ENCODE measurements at regions not wholly inside any gene's neighbourhood (a gene's known extent, or its start where the extent isn't known, plus 50 kb on each side); places are given as distances from the start of the nearest gene placed in this dataset.
"Not testable (repeated sequence)": the region's sequence is repeated elsewhere in the genome, so short reads cannot be mapped to it uniquely, and the experiment has no call there.

DNA sequence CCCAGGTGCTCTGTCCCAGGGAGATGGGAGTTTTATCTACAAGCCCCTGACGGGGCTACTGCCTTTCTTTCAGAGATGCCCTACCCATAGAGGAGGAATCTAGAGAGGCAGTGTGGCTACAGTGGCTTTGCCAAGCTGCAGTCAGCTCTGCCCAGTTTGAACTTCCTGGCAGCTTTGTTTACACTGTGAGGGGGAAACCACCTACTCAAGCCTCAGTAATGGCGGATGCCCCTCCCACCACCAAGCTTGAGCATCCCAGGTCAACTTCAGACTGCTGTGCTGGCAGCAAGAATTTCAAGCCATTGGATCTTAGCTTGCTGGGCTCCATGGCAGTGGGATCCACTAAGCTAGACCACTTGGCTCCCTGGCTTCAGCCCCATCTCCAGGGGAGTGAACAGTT lies 53.1 kb upstream of the TMEM252 start:
- H2AFZ ChIP-seq (ENCODE audit: low read depth, low read length); H3K4me1 ChIP-seq (ENCODE audit: insufficient read depth, low read length); H3K9me3 ChIP-seq (ENCODE audit: low read length); H3K4me3 ChIP-seq (ENCODE audit: low read length); H3K36me3 ChIP-seq (ENCODE audit: insufficient read depth, low read length); H3K27me3 ChIP-seq (ENCODE audit: insufficient read depth, low read length): not testable (repeated sequence)

DNA sequence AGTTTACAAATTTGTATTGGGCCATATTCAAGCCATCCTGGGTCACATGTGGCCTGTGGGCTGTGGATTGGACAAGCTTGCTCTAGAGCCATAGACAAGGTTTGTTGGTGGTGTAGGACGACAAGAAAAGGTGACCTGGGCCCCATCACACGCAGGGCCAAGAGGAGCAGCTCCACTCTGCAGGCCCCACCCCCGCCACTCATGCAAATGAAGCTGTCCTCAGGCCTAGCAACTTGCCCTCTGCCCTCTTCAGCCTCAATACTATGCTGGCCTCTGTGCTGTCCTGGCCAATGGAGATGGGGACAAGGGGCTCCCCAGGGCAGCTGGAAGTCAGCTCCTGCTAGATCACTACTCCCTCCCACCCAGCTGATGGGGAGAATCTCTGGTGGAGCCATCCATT lies 55.2 kb upstream of the TMEM252 start:
- H3K36me3 ChIP-seq (ENCODE audit: insufficient read depth, low read length) = no peaks in the 10 kb centered on the region
- H3K9me3 ChIP-seq (ENCODE audit: low read length) = no peaks in the 10 kb centered on the region
- no peak overlapping the region for H2AFZ ChIP-seq (ENCODE audit: low read depth, low read length)
- H3K4me1 ChIP-seq (ENCODE audit: insufficient read depth, low read length) = no peaks in the 10 kb centered on the region
- H3K27me3 ChIP-seq (ENCODE audit: insufficient read depth, low read length) = no peaks in the 10 kb centered on the region
- no peak overlapping the region for H3K4me3 ChIP-seq (ENCODE audit: low read length)

DNA sequence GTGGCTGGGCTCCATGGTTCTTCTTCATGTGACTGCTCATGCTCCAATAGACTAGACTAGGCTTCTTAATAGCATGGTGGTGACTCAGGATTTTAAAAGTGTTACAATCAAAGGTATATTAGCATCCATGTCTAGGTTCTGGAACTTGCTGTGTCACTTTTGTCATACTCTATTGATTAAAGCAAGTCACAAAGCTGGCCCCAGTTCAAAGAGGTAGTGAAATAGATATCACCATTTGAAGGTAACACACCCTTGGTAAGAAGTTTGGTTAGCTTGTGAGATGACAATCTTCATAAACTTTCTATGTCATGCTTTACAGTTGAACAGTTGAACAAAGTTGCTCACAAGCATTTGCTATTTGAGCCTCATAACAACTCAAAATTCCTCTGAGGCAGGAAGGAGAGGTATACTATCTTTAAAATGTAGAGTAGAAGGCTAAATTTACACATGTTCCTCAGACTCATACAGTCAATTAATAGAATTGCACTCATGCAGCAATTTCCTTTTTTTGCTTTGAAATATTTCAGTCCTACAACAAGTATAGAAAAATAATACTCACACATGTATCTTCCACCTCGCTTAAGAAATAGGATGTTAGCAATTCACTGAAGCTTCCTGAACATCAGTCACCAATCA lies 56.8 kb upstream of the TMEM252 start:
- Histone ChIP-seq H2AFZ (ENCODE audit: low read depth, low read length) (no peak overlapping the region), H3K4me3 (ENCODE audit: low read length) (no peak overlapping the region), H3K36me3 (ENCODE audit: insufficient read depth, low read length) (no peaks in the 10 kb centered on the region), H3K4me1 (ENCODE audit: insufficient read depth, low read length) (no peaks in the 10 kb centered on the region), H3K9me3 (ENCODE audit: low read length) (no peaks in the 10 kb centered on the region), H3K27me3 (ENCODE audit: insufficient read depth, low read length) (no peaks in the 10 kb centered on the region)

DNA sequence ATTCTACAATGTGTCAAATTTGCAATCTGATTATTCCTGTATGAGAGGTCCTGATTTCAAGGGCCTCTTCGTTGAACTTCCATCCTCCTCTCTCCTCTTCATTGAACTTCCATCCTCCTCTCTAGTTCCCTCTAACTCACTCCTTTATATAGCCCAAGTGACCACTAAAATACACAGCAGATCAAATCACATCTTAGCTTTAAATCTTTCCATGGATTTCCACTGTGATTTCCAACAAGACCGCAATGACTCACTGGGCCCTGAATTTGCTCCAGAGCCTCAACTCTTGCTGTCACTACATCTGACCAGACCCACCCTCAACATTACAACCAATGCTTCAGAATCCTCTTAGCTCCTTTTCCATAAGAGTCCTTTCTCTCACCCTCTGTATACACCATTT lies 59.1 kb upstream of the TMEM252 start:
- Histone ChIP-seq H3K27me3 (ENCODE audit: insufficient read depth, low read length) (no peaks in the 10 kb centered on the region), H3K36me3 (ENCODE audit: insufficient read depth, low read length) (no peaks in the 10 kb centered on the region), H3K4me3 (ENCODE audit: low read length) (no peak overlapping the region), H2AFZ (ENCODE audit: low read depth, low read length) (no peak overlapping the region), H3K9me3 (ENCODE audit: low read length) (no peaks in the 10 kb centered on the region), H3K4me1 (ENCODE audit: insufficient read depth, low read length) (no peaks in the 10 kb centered on the region)

DNA sequence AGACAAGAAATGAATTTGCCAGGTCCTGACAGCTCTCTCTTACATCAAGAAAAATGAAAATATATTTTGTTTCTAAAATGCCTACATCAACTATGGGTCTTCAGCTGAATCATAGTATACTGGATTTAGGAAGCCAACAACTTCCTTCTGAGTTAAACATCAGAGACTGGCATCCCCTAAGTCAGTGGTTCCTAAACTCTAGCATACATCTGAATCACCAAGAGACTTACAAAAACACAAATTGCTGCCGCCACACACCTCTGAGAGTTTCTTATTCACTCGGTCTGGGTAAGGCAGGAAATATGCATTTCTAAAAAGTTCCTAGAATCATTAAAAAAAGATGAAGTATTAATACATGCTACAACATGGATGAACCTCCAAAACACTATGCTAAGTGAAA lies 60.4 kb upstream of the TMEM252 start:
- Histone ChIP-seq H3K9me3 (ENCODE audit: low read length) (no peaks in the 10 kb centered on the region), H3K36me3 (ENCODE audit: insufficient read depth, low read length) (no peaks in the 10 kb centered on the region), H3K4me1 (ENCODE audit: insufficient read depth, low read length) (no peaks in the 10 kb centered on the region), H3K27me3 (ENCODE audit: insufficient read depth, low read length) (no peaks in the 10 kb centered on the region), H2AFZ (ENCODE audit: low read depth, low read length) (no peak overlapping the region), H3K4me3 (ENCODE audit: low read length) (no peak overlapping the region)

DNA sequence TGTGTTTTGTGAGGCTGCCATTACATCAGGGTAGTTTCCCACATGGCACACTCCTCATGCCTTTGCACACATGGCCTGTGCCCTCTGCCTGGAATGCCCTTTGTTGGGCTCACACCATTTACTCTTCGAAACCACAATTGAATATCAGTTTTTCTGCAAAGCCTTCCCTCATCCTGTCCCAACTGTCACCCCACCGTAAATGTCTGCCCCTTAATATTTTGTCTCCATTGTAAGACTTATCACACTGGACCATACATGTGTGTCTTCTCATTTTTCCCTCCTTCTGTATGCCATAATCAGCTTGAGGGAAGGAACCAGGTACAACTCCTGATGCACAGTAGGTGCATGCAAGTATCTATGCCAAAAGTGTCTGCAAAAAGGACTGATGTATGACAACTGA lies 62.7 kb upstream of the TMEM252 start:
- no peaks in the 10 kb centered on the region for H3K36me3 ChIP-seq (ENCODE audit: insufficient read depth, low read length)
- H3K27me3 ChIP-seq (ENCODE audit: insufficient read depth, low read length) = no peaks in the 10 kb centered on the region
- no peak overlapping the region for H3K4me3 ChIP-seq (ENCODE audit: low read length)
- H2AFZ ChIP-seq (ENCODE audit: low read depth, low read length) = no peak overlapping the region
- no peaks in the 10 kb centered on the region for H3K9me3 ChIP-seq (ENCODE audit: low read length)
- no peaks in the 10 kb centered on the region for H3K4me1 ChIP-seq (ENCODE audit: insufficient read depth, low read length)

DNA sequence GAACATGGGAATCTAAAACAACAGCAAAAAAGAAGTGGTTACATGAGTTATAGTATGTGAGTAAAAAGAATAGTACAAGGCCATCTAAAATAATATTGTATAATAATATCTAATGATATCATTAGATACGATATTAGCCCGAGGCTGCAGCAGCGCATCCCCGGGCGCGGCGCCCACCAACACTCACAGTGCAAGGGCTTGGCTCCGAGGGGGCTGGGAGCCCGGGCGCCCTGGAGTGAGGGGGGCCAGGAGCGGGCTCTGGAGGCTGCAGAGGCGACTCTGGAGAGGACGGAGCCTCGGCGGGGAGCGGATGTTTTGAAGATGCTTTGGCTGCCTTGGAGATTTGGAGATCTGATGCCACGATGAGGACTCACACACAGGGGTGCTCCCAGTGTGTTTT lies 68.1 kb upstream of the TMEM252 start:
- no peak overlapping the region for H3K4me3 ChIP-seq (ENCODE audit: low read length)
- H3K36me3 ChIP-seq (ENCODE audit: insufficient read depth, low read length) = no peaks in the 10 kb centered on the region
- no peaks in the 10 kb centered on the region for H3K4me1 ChIP-seq (ENCODE audit: insufficient read depth, low read length)
- H3K27me3 ChIP-seq (ENCODE audit: insufficient read depth, low read length) = no peaks in the 10 kb centered on the region
- no peak overlapping the region for H2AFZ ChIP-seq (ENCODE audit: low read depth, low read length)
- H3K9me3 ChIP-seq (ENCODE audit: low read length) = no peaks in the 10 kb centered on the region

DNA sequence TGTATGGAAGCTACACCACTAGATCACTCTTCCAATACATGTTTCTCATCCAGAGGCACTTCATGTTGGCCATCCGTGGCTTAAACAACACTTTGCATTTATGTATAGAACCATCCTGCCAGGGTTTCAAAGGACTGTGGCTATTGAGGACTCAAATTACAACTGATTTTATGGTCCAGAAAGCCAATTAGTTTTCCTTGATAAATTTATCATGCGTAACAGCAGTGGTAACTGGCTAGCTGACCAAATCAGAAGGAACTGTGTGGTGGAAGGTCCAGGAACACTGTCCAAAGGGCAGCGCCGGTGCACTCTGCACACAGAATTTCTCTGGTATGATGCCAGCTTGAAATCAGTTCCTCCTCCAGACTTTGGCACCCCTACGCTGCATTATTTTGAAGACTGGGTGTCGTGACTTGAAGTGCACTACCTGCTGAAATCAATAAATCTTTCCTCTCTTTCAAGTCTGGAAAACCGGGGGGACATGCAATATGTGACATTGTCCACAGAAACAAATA lies 69.3 kb upstream of the TMEM252 start:
- no peaks in the 10 kb centered on the region for H3K9me3 ChIP-seq (ENCODE audit: low read length)

DNA sequence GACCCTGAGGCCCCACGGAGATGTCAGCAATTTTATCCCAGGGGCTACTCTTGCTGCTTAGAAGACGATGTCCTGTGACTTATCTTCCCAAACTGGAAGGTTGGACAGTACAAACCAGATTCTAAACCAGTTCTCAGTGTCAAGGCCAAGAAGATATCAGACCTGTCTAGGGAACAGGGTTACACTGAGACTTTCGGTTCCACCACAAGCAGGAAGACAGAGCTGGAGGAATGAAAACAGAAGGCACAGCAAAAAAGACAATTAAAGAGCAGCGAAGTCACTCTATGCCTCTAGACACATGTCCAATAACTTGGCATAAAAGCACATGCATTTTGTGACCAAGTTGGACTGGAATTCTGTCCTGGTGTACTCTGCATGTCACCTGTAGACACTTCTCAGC lies 73.4 kb upstream of the TMEM252 start:
- Histone ChIP-seq H3K36me3 (ENCODE audit: insufficient read depth, low read length) (no peaks in the 10 kb centered on the region), H3K27me3 (ENCODE audit: insufficient read depth, low read length) (no peaks in the 10 kb centered on the region), H3K4me3 (ENCODE audit: low read length) (no peak overlapping the region), H3K9me3 (ENCODE audit: low read length) (no peaks in the 10 kb centered on the region), H3K4me1 (ENCODE audit: insufficient read depth, low read length) (no peaks in the 10 kb centered on the region), H2AFZ (ENCODE audit: low read depth, low read length) (no peak overlapping the region)

More for the DNA sequence above, 69.3 kb upstream of the TMEM252 start:
- no peak overlapping the region for H2AFZ ChIP-seq (ENCODE audit: low read depth, low read length)
- H3K4me1 ChIP-seq (ENCODE audit: insufficient read depth, low read length) = no peaks in the 10 kb centered on the region
- no peaks in the 10 kb centered on the region for H3K27me3 ChIP-seq (ENCODE audit: insufficient read depth, low read length)
- H3K36me3 ChIP-seq (ENCODE audit: insufficient read depth, low read length) = no peaks in the 10 kb centered on the region
- H3K4me3 ChIP-seq (ENCODE audit: low read length) = no peak overlapping the region

DNA sequence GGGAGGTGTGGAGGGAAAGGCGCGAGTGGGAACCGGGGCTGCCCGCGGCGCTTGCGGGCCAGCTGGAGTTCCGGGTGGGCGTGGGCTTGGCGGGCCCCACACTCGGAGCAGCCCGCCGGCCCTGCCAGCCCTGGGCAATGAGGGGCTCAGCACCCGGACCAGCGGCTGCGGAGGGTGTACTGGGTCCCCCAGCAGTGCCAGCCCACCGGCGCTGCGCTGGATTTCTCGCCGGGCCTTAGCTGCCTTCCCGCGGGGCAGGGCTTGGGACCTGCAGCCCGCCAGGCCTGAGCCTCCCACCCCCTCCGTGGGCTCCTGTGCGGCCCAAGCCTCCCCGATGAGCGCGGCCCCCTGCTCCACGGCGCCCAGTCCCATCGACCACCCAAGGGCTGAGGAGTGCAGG lies 76.3 kb upstream of the TMEM252 start:
- not testable (repeated sequence) for H2AFZ ChIP-seq (ENCODE audit: low read depth, low read length); H3K9me3 ChIP-seq (ENCODE audit: low read length); H3K27me3 ChIP-seq (ENCODE audit: insufficient read depth, low read length); H3K4me3 ChIP-seq (ENCODE audit: low read length); H3K4me1 ChIP-seq (ENCODE audit: insufficient read depth, low read length); H3K36me3 ChIP-seq (ENCODE audit: insufficient read depth, low read length)

DNA sequence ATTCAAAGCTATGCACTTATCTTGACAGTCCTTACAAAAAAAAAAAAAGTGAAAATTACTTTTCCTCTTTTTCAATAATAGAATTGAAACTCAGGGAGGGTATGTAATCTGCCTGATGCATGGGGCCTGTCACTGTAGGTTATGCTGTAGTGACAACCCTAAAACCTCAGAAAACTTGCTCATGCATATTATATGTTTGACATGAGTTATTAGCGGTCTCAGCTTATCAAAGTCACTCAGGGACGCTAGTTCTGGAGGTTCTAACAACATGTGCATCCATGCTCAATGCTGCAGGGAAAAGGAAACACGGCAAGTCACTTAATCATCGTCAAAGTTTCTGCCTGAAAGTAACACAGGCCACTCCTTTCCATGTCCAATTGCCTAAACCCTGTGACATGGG lies 78.4 kb upstream of the TMEM252 start:
- H3K27me3 ChIP-seq (ENCODE audit: insufficient read depth, low read length) = no peaks in the 10 kb centered on the region
- H3K4me3 ChIP-seq (ENCODE audit: low read length) = no peak overlapping the region
- no peaks in the 10 kb centered on the region for H3K9me3 ChIP-seq (ENCODE audit: low read length)
- no peaks in the 10 kb centered on the region for H3K4me1 ChIP-seq (ENCODE audit: insufficient read depth, low read length)
- no peaks in the 10 kb centered on the region for H3K36me3 ChIP-seq (ENCODE audit: insufficient read depth, low read length)
- H2AFZ ChIP-seq (ENCODE audit: low read depth, low read length) = no peak overlapping the region

DNA sequence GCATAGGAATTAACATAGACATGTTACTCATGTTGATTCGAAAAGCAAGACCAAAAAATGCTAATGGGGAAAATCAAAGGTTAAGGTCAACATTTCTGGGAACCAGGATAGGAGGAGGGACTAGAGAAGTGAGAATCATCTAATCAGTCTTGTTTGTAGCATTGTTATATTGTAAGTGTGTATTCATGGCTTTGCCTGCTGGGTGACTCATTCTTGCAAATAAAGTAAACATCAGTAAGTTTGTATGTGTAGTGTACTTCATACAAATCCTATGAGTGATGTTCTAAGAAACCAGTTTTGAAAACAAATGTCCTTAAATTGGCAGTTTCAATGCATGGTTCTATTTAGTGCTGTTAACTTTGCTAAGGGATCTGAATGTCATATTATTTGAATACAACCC lies 79.0 kb upstream of the TMEM252 start:
- H3K36me3 ChIP-seq (ENCODE audit: insufficient read depth, low read length) = no peaks in the 10 kb centered on the region
- no peaks in the 10 kb centered on the region for H3K4me1 ChIP-seq (ENCODE audit: insufficient read depth, low read length)
- no peaks in the 10 kb centered on the region for H3K27me3 ChIP-seq (ENCODE audit: insufficient read depth, low read length)
- H3K9me3 ChIP-seq (ENCODE audit: low read length) = no peaks in the 10 kb centered on the region
- H3K4me3 ChIP-seq (ENCODE audit: low read length) = no peak overlapping the region
- no peak overlapping the region for H2AFZ ChIP-seq (ENCODE audit: low read depth, low read length)

DNA sequence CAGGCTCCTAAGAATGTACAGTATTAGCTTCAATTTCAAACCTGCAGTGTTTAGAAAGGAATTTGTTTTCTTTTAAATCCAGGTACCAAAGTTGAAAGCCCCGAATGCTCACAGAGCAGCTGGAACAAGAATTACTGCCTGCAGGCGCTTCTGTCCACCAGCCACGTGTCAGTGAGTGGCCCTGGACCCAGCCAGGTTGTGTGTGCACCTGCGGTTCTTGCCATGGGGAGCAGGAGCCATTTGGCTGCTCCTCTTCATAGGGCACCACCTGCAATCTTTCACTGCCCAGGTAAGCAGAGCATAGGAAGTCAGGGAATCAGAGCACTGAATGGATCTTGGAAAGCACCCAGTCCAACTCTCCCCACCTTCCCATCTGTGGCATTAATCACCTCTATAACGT lies 79.5 kb upstream of the PIP5K1B start:
- H3K4me1 ChIP-seq (ENCODE audit: insufficient read depth, low read length) = no peaks in the 10 kb centered on the region

DNA sequence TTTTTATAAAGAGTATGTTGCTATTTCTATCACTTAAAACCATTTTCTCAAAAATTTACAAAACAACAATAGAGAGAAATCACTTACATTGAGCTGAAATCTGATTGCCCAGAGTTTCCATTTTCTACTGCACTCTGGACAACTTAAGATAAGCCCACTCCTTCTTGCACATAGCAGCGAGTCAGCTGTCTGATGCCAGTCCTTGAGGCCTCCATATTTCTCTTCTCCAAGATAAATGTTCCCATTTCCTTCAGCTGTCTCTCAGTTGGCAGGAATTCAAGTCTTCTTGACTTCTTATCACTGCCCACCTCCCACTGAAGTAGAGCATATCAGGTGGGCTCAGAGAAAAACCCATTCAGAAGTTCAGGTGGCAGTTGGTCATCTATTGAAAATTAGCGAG lies 78.5 kb upstream of the PIP5K1B start:
- H3K27me3 ChIP-seq (ENCODE audit: insufficient read depth, low read length) = no peaks in the 10 kb centered on the region
- H2AFZ ChIP-seq (ENCODE audit: low read depth, low read length) = no peak overlapping the region
- H3K36me3 ChIP-seq (ENCODE audit: insufficient read depth, low read length) = no peaks in the 10 kb centered on the region
- H3K4me3 ChIP-seq (ENCODE audit: low read length) = no peak overlapping the region
- no peaks in the 10 kb centered on the region for H3K9me3 ChIP-seq (ENCODE audit: low read length)
- H3K4me1 ChIP-seq (ENCODE audit: insufficient read depth, low read length) = no peaks in the 10 kb centered on the region

More for the DNA sequence above, 79.5 kb upstream of the PIP5K1B start:
- H3K27me3 ChIP-seq (ENCODE audit: insufficient read depth, low read length) = no peaks in the 10 kb centered on the region
- H3K4me3 ChIP-seq (ENCODE audit: low read length) = no peak overlapping the region
- no peaks in the 10 kb centered on the region for H3K36me3 ChIP-seq (ENCODE audit: insufficient read depth, low read length)
- no peaks in the 10 kb centered on the region for H3K9me3 ChIP-seq (ENCODE audit: low read length)
- no peak overlapping the region for H2AFZ ChIP-seq (ENCODE audit: low read depth, low read length)
